Endothelial cell of umbilical vein (primary cell): ENCODE measurements at regions not wholly inside any gene's neighbourhood (a gene's known extent, or its start where the extent isn't known, plus 50 kb on each side); places are given as distances from the start of the nearest gene placed in this dataset.

Experiments
- BruUV-seq: library from RNA; stranded (reverse); fragments of 400-500 nt; replicated peaks from 2 replicates; lab custom pipeline; 2021; lab: Mats Ljungman, UMichigan
- CTCF ChIA-PET: fragments of 300-600, 350-600 bp; sonication (Branson Sonifier 250); formaldehyde crosslinking; loops from one replicate; lab custom pipeline; 2021; ENCODE audit warnings: antibody characterized with exemption, inconsistent platforms; lab: Charles Lee
- POLR2A ChIA-PET: fragments of 300-600, 350-600 bp; sonication (Branson Sonifier 250); formaldehyde crosslinking; loops from one replicate; lab custom pipeline; 2021; ENCODE audit warnings: antibody characterized with exemption, inconsistent platforms; lab: Charles Lee
- DNase-seq: peaks from one replicate; pipeline ENCODE4 v3.0.0-alpha.2; 2011; ENCODE audit warnings: low read depth, low spot score
- FAIRE-seq: peaks from 2 replicates; lab custom pipeline; 2011; peaks lifted over from hg19 to GRCh38; lab: Jason Lieb, UNC
- H2AFZ ChIP-seq: 2 replicates; pipeline ENCODE4 v1.6.0; 2012; ENCODE audit warnings: low read depth, low read length, control low read depth, inconsistent platforms
- H3K27ac ChIP-seq: 2 replicates; pipeline ENCODE4 v1.5.1; 2011; ENCODE audit warnings: low read depth, mild to moderate bottlenecking, control low read depth, low read length, moderate library complexity; ENCODE audit not compliant: insufficient read depth
- H3K27me3 ChIP-seq, 2 experiments: 2 replicates each; pipeline versions ENCODE4 v1.6.0 to v1.6.1; 2011; ENCODE audit warnings: low read length in 2 of 2, mixed read lengths in 1 of 2; ENCODE audit not compliant: control insufficient read depth in 2 of 2, insufficient read depth in 2 of 2
- H3K36me3 ChIP-seq, 2 experiments: 2 replicates in 1 of 2; 3 replicates in 1 of 2; pipeline ENCODE4 v1.5.1; 2011; ENCODE audit warnings: low read length in 2 of 2, mild to moderate bottlenecking in 1 of 2, moderate library complexity in 1 of 2; ENCODE audit not compliant: control insufficient read depth in 2 of 2, insufficient read depth in 2 of 2; ENCODE audit errors: extremely low read depth in 1 of 2
- H3K4me1 ChIP-seq: 3 replicates; pipeline ENCODE4 v1.5.1; 2011; ENCODE audit warnings: mild to moderate bottlenecking, low read length; ENCODE audit not compliant: control insufficient read depth, insufficient read depth; ENCODE audit errors: extremely low read depth
- H3K4me2 ChIP-seq: 2 replicates; pipeline ENCODE4 v1.6.1; 2011; ENCODE audit warnings: low read length, control low read depth, mixed read lengths; ENCODE audit not compliant: insufficient read depth
- H3K4me3 ChIP-seq, 3 experiments: fragments of 200-600 bp in 1 of 3; sonication (generic), shearing (Covaris generic) in 1 of 3; replicated peaks in 1 of 3; 2 replicates each; pipeline ENCODE4 v1.5.1; 2011 to 2016; ENCODE audit warnings: control low read depth in 3 of 3, low read length in 3 of 3, mild to moderate bottlenecking in 2 of 3, inconsistent platforms in 1 of 3, low read depth in 1 of 3, moderate library complexity in 1 of 3; ENCODE audit not compliant: insufficient read depth in 1 of 3
- H3K79me2 ChIP-seq: 2 replicates; pipeline ENCODE4 v1.6.0; 2012; ENCODE audit warnings: low read length, inconsistent platforms; ENCODE audit not compliant: control insufficient read depth, insufficient read depth
- H3K9ac ChIP-seq: replicated peaks from 2 replicates; pipeline ENCODE3; 2011; ENCODE audit warnings: low read length, control low read depth; ENCODE audit not compliant: insufficient read depth; ENCODE audit errors: extremely low read depth
- H3K9me1 ChIP-seq: replicated peaks from 3 replicates; pipeline ENCODE4 v1.6.0; 2011; ENCODE audit warnings: mild to moderate bottlenecking, low read length; ENCODE audit not compliant: control insufficient read depth, insufficient read depth; ENCODE audit errors: extremely low read depth
- H3K9me3 ChIP-seq: replicated peaks from 2 replicates; pipeline ENCODE4 v1.5.1; 2012; ENCODE audit warnings: low read length, inconsistent platforms; ENCODE audit not compliant: control insufficient read depth, insufficient read depth
- H4K20me1 ChIP-seq: replicated peaks from 2 replicates; pipeline ENCODE3; 2011; ENCODE audit warnings: mild to moderate bottlenecking, low read length; ENCODE audit not compliant: control insufficient read depth, insufficient read depth; ENCODE audit errors: extremely low read depth
- CTCF ChIP-seq, 2 donors: IDR thresholded peaks; 1 replicate in 1 of 2; 2 replicates in 1 of 2; pipeline ENCODE4 v1.5.1; 2011; ENCODE audit warnings: low read length in 2 of 2, mild to moderate bottlenecking in 2 of 2, moderate library complexity in 2 of 2, control low read depth in 1 of 2, inconsistent platforms in 1 of 2, low read depth in 1 of 2; ENCODE audit not compliant: insufficient read depth in 1 of 2; ENCODE audit errors: extremely low read depth in 1 of 2
- EZH2 ChIP-seq: IDR thresholded peaks from 2 replicates; pipeline ENCODE4 v1.6.1; 2012; ENCODE audit warnings: borderline replicate concordance, low read depth, mild to moderate bottlenecking, moderate library complexity, low read length, inconsistent platforms; ENCODE audit not compliant: severe bottlenecking
- FOS ChIP-seq: IDR thresholded peaks from 2 replicates; pipeline ENCODE4 v1.6.1; 2011; ENCODE audit warnings: mild to moderate bottlenecking, low read length, moderate library complexity, borderline replicate concordance; ENCODE audit not compliant: insufficient read depth
- GATA2 ChIP-seq: IDR thresholded peaks from 2 replicates; pipeline ENCODE4 v1.7.0; 2011; ENCODE audit warnings: low read depth, mild to moderate bottlenecking, moderate library complexity, mixed read lengths, low read length; ENCODE audit not compliant: insufficient read length, insufficient read depth
- JUN ChIP-seq: IDR thresholded peaks from 2 replicates; pipeline ENCODE4 v1.6.1; 2011; ENCODE audit warnings: borderline replicate concordance, low read depth; ENCODE audit not compliant: insufficient read length, insufficient read depth
- MYC ChIP-seq: IDR thresholded peaks from one replicate; pipeline ENCODE4 v1.6.1; 2011; ENCODE audit warnings: mild to moderate bottlenecking, low read depth, low read length
- POLR2A ChIP-seq: IDR thresholded peaks from 2 replicates; pipeline ENCODE4 v1.6.1; 2012; ENCODE audit warnings: low read depth, mild to moderate bottlenecking, control low read depth, low read length
- POLR2AphosphoS5 ChIP-seq: IDR thresholded peaks from 2 replicates; pipeline ENCODE4 v1.6.1; 2012; ENCODE audit warnings: low read depth, mild to moderate bottlenecking, control low read depth, low read length, moderate library complexity; ENCODE audit not compliant: insufficient read depth
- dilution Hi-C: fragments of 300-500 bp; cut with MboI; formaldehyde crosslinking; loops from one replicate; pipeline ENCODE4 v1.15.0; 2019; ENCODE audit warnings: low sequenced_read_pairs; ENCODE audit not compliant: extremely low pct_ligation_motif_present
- intact Hi-C: fragments of 100-400 bp; cut with micrococcal nuclease; formaldehyde crosslinking; loops from one replicate; pipeline ENCODE4 v1.10.0; 2022
- TF ChIP-seq, protein P1 (sequence below): IDR thresholded peaks from 2 replicates; pipeline ENCODE4 v1.6.1; 2011; ENCODE audit not compliant: insufficient read depth, insufficient read length

- intact Hi-C loops: no loop called here
- no peak overlapping the region for H3K27ac ChIP-seq
- H4K20me1 ChIP-seq: no peaks in the 10 kb centered on the region
- CTCF ChIA-PET: no interaction called here
- no TSS peak for BruUV-seq
- H3K4me1 ChIP-seq: peaks cover 12% of the 10 kb centered on the region
- no peak overlapping the region for H3K4me2 ChIP-seq
- H2AFZ ChIP-seq: no peak overlapping the region
- no peak overlapping the region for H3K4me3 ChIP-seq
- H3K27me3 ChIP-seq: peaks cover 3 to 5% of the 10 kb centered on the region in 2 experiments
- no peaks in the 10 kb centered on the region for H3K9me1 ChIP-seq
- H3K79me2 ChIP-seq: no peaks in the 10 kb centered on the region
- no peak overlapping the region for H3K9ac ChIP-seq
- FAIRE-seq: no peak
- H3K9me3 ChIP-seq: no peaks in the 10 kb centered on the region
- H3K36me3 ChIP-seq: no peaks in the 10 kb centered on the region
- no peak for TF ChIP-seq EZH2
- TF ChIP-seq GATA2: no peak
- TF ChIP-seq, protein P1, sequence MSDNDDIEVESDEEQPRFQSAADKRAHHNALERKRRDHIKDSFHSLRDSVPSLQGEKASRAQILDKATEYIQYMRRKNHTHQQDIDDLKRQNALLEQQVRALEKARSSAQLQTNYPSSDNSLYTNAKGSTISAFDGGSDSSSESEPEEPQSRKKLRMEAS: no peak
- no peak for TF ChIP-seq MYC
- no peak for TF ChIP-seq FOS
- no peak for TF ChIP-seq POLR2AphosphoS5
- TF ChIP-seq POLR2A: no peak
- no peak for TF ChIP-seq JUN
- no peak for TF ChIP-seq CTCF (IDR thresholded peaks at IDR 0.05; ENCODE audit: extremely low read depth in 1 of 2, insufficient read depth in 1 of 2, low read depth in 1 of 2, low read length in 2 of 2)
- no peak for DNase-seq
- dilution Hi-C loops: no loop called here
- POLR2A ChIA-PET: no interaction called here
These were observed 470.5 kb downstream of the RPS24 start for GRCh38 chr10:78504181-78504580.
